BJ (cell line): ENCODE measurements at regions not wholly inside any gene's neighbourhood (a gene's known extent, or its start where the extent isn't known, plus 50 kb on each side); places are given as distances from the start of the nearest gene placed in this dataset.

ENCODE experiments used
- CTCF ChIA-PET: fragments of 350-600 bp; formaldehyde crosslinking; extraction: SDS; loops from one replicate; lab custom pipeline; 2021; ENCODE audit warnings: antibody characterized with exemption, inconsistent platforms; lab: Yijun Ruan, JAX
- POLR2A ChIA-PET: fragments of 300-600 bp; sonication (Branson Sonifier 250); formaldehyde crosslinking; extraction: SDS; loops from one replicate; lab custom pipeline; 2021; ENCODE audit warnings: antibody characterized with exemption; lab: Charles Lee
- DNase-seq: peaks from one replicate; pipeline ENCODE4 v3.0.0-alpha.2; 2011; ENCODE audit warnings: low read depth
- H3K27me3 ChIP-seq: 2 replicates; pipeline ENCODE4 v1.6.0; 2011; ENCODE audit warnings: low read length; ENCODE audit not compliant: control insufficient read depth, insufficient read depth
- H3K36me3 ChIP-seq: 2 replicates; pipeline ENCODE4 v1.5.1; 2011; ENCODE audit warnings: low read length; ENCODE audit not compliant: control insufficient read depth, insufficient read depth
- H3K4me3 ChIP-seq: 2 replicates; pipeline ENCODE4 v1.5.1; 2011; ENCODE audit warnings: low read depth, mild to moderate bottlenecking, control low read depth, low read length
- TF ChIP-seq, protein P1 (sequence below): IDR thresholded peaks from 2 replicates; pipeline ENCODE4 v1.5.1; 2011; ENCODE audit warnings: low read depth, mild to moderate bottlenecking, control low read depth, inconsistent platforms, low read length, moderate library complexity; ENCODE audit not compliant: insufficient read depth

DNA sequence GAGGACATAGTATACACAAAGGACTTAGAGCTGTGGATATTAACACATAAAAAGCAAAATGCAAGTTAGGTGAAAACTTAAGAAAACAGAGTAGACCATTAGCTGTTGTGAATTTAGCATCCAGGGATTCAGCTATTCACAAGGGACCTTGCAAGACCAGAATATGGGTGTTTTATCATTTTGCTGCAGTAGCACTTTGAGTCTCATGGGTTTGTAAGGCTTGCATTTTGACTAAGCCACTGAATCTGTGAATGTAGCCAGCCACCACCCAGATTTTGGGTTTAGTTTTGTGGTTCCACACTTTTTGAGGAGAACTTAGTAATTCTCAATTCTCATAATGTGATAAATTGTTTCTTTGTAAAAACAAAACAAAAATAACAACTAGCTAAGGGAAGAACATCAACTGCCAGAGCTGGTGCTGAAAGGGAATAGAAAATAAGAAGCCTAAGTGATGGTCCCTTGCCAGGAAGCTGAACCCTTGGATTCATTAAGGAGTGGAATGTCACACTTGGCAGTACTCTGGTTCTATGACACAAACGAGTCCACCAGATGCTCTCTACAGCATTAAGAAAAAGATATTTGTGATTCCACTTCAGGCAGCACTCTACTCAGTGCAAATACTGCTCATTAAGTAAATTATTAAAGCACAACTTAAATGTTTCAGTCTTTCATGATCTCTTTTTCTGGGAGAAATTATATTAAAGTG is 557.4 kb upstream of the ZNF462 start:
- no peak for DNase-seq

DNA sequence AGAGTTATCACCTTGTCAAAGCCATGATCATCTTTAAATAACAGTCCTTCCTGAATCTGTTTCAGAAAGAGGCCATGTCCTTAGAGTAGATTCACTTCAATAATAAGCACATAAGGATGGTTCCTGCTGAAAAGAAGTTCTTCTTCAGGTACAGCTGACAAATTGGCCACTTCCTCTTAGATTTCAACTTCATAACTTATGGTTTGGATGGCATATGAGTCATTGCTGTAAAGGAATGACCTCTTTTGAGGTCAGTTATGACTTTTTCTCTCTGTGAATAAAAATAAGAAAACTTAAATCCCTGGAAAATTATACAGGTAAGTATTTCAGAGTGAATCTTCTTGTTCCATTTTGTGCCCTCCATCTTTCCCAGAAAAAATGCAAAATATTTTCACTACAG is 555.3 kb upstream of the ZNF462 start:
- Histone ChIP-seq H3K36me3 (no peaks in the 10 kb centered on the region), H3K27me3 (no peaks in the 10 kb centered on the region), H3K4me3 (no peak overlapping the region)
- ChIA-PET POLR2A (no interaction called here), CTCF (no interaction called here)
- no peak for DNase-seq
- TF ChIP-seq, protein P1, sequence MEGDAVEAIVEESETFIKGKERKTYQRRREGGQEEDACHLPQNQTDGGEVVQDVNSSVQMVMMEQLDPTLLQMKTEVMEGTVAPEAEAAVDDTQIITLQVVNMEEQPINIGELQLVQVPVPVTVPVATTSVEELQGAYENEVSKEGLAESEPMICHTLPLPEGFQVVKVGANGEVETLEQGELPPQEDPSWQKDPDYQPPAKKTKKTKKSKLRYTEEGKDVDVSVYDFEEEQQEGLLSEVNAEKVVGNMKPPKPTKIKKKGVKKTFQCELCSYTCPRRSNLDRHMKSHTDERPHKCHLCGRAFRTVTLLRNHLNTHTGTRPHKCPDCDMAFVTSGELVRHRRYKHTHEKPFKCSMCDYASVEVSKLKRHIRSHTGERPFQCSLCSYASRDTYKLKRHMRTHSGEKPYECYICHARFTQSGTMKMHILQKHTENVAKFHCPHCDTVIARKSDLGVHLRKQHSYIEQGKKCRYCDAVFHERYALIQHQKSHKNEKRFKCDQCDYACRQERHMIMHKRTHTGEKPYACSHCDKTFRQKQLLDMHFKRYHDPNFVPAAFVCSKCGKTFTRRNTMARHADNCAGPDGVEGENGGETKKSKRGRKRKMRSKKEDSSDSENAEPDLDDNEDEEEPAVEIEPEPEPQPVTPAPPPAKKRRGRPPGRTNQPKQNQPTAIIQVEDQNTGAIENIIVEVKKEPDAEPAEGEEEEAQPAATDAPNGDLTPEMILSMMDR, result no peak

More for the DNA sequence above, 557.4 kb upstream of the ZNF462 start:
- Histone ChIP-seq H3K36me3 (no peaks in the 10 kb centered on the region), H3K27me3 (no peaks in the 10 kb centered on the region), H3K4me3 (no peak overlapping the region)
- CTCF ChIA-PET, result no interaction called here
- POLR2A ChIA-PET, result no interaction called here
- TF ChIP-seq, protein P1, result no peak

DNA sequence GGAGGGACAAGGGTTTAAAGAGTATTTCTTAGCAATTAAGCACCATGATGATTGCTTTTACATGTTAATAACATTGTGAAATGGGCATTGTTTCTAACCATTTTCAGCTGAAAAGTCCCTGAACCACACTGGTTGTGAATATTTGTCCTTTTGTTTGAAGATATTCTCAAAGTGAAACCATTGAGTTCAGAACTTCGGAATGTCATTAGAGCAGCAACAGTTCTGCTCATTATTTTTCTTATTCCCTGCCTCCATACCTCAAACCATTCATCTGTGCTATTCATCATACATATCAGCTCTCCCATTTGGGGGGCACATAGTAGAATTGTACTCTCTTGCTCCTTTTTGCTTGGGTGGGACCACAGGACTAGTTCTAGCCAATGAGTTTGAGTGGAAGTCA is 553.0 kb upstream of the ZNF462 start:
- Histone ChIP-seq H3K4me3 (no peak overlapping the region), H3K27me3 (no peaks in the 10 kb centered on the region), H3K36me3 (no peaks in the 10 kb centered on the region)
- POLR2A ChIA-PET, result no interaction called here
- TF ChIP-seq, protein P1, result no peak
- DNase-seq, result no peak
- CTCF ChIA-PET, result no interaction called here

DNA sequence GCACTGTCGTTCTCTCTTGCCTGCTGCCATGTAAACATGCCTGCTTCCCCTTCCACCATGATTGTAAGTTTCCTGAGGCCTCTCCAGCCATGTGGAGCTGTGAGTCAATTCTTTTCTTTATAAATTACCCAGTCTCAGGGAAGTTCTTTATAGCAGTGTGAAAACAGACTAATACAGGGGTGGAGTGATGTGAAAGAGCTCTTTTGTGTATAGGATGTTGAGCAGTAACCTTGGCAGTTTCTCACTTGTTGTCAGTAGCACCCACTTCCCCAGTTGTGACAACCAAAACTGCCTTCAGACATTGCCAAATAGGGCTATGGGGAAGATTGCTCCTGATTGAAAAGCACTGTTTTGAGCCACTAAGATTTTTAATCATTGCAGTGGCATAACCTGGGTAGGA is 552.2 kb upstream of the ZNF462 start:
- ChIA-PET CTCF (interaction anchor here (0.6 kb wide), 1 partner anchor 8 kb away, joined by 6 read pairs; no protein-coding TSS in a partner anchor), POLR2A (no interaction called here)
- DNase-seq, result no peak
- Histone ChIP-seq H3K4me3 (no peak overlapping the region), H3K36me3 (no peaks in the 10 kb centered on the region), H3K27me3 (no peaks in the 10 kb centered on the region)
- TF ChIP-seq, protein P1, result no peak

DNA sequence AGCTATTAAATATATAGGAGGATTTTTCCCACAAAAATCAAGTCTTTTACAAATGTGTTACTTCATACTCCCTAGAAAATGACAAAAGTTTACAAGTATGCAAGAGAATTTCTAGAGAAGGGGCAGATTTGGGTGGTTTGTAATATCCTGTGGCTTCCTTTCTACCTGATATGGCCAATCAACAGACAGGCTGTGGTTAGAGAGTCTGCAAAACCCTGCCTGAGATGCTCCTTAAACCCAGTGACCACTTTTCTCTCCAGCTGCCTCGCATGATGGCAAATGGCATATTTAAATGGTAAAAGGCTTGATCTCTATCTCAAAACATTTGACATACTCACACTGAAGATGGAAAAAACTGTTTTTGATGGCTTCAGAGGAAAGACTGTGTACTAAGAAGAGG is 550.1 kb upstream of the ZNF462 start:
- no peaks in the 10 kb centered on the region for H3K27me3 ChIP-seq
- TF ChIP-seq, protein P1, result no peak
- H3K4me3 ChIP-seq, result no peak overlapping the region
- CTCF ChIA-PET, result interaction anchor here (0.7 kb wide), 1 partner anchor 123 kb away, joined by 3 read pairs; no protein-coding TSS in a partner anchor
- no peaks in the 10 kb centered on the region for H3K36me3 ChIP-seq
- POLR2A ChIA-PET, result no interaction called here
- DNase-seq, result no peak
